SK-N-SH treated with all-trans-retinoic acid at 6 μM for 48 hours (cell line): ENCODE measurements at regions not wholly inside any gene's neighbourhood (a gene's known extent, or its start where the extent isn't known, plus 50 kb on each side); places are given as distances from the start of the nearest gene placed in this dataset.

ENCODE experiments used
- ATAC-seq: fragments of 200-7000 bp; cut with Tn5 transposase; 3 replicates; pipeline ENCODE4 v1.9.1; 2020; ENCODE audit warnings: mild to moderate bottlenecking, moderate library complexity
- ARNTL ChIP-seq: fragments of 450-650 bp; formaldehyde crosslinking; IDR thresholded peaks from 2 replicates; pipeline ENCODE4 v1.5.0; 2020; ENCODE audit warnings: low read depth, mild to moderate bottlenecking, moderate library complexity, borderline replicate concordance
- BACH2 ChIP-seq: fragments of 250-450 bp; sonication (Bioruptor Pico); IDR thresholded peaks from 2 replicates; pipeline ENCODE4 v1.9.0; 2021; ENCODE audit warnings: mild to moderate bottlenecking, borderline replicate concordance
- CSDC2 ChIP-seq: fragments of 250-450 bp; sonication (Bioruptor Pico); IDR thresholded peaks from 2 replicates; pipeline ENCODE4 v1.5.0; 2020; ENCODE audit warnings: mild to moderate bottlenecking, moderate library complexity
- ESRRG ChIP-seq: fragments of 250-450 bp; sonication (Bioruptor Pico); IDR thresholded peaks from 2 replicates; pipeline ENCODE4 v1.6.1; 2021; ENCODE audit warnings: mild to moderate bottlenecking
- GLIS3 ChIP-seq: fragments of 250-450 bp; sonication (Bioruptor Pico); IDR thresholded peaks from 2 replicates; pipeline ENCODE4 v1.5.0; 2020; ENCODE audit warnings: mild to moderate bottlenecking, moderate library complexity
- ISL1 ChIP-seq: fragments of 250-450 bp; sonication (Bioruptor Pico); IDR thresholded peaks from 2 replicates; pipeline ENCODE4 v2.1.2; 2022; ENCODE audit warnings: mild to moderate bottlenecking, moderate library complexity
- OSR1 ChIP-seq: fragments of 250-450 bp; sonication (Bioruptor Pico); IDR thresholded peaks from 2 replicates; pipeline ENCODE4 v1.8.0; 2022; ENCODE audit warnings: moderate library complexity, mild to moderate bottlenecking, inconsistent platforms
- PPARA ChIP-seq: fragments of 250-450 bp; sonication (Bioruptor Pico); IDR thresholded peaks from 2 replicates; pipeline ENCODE4 v1.5.0; 2020; ENCODE audit warnings: mild to moderate bottlenecking, borderline replicate concordance
- RARB ChIP-seq: fragments of 250-450 bp; sonication (Bioruptor Pico); IDR thresholded peaks from 2 replicates; pipeline ENCODE4 v1.8.0; 2021; ENCODE audit warnings: mild to moderate bottlenecking, moderate library complexity
- SNAI2 ChIP-seq: fragments of 250-450 bp; sonication (Bioruptor Pico); IDR thresholded peaks from 2 replicates; pipeline ENCODE4 v1.5.0; 2020; ENCODE audit warnings: mild to moderate bottlenecking, moderate library complexity
- TOX ChIP-seq: fragments of 250-450 bp; sonication (Bioruptor Pico); IDR thresholded peaks from 2 replicates; pipeline ENCODE4 v1.8.0; 2021; ENCODE audit warnings: mild to moderate bottlenecking, moderate library complexity, borderline replicate concordance
- ZC3H10 ChIP-seq: fragments of 250-450 bp; sonication (Bioruptor Pico); IDR thresholded peaks from 2 replicates; pipeline ENCODE4 v1.5.1; 2021; ENCODE audit warnings: mild to moderate bottlenecking, moderate library complexity
- ZFP3 ChIP-seq: fragments of 250-450 bp; sonication (Bioruptor Pico); IDR thresholded peaks from 2 replicates; pipeline ENCODE4 v1.5.0; 2020; ENCODE audit warnings: mild to moderate bottlenecking, moderate library complexity
- ZFP30 ChIP-seq: fragments of 450-650 bp; formaldehyde crosslinking; IDR thresholded peaks from 2 replicates; pipeline ENCODE4 v1.5.0; 2022; ENCODE audit warnings: mild to moderate bottlenecking, moderate library complexity
- ZNF565 ChIP-seq: fragments of 450-650 bp; formaldehyde crosslinking; conservative IDR thresholded peaks from 2 replicates; pipeline ENCODE4 v1.5.0; 2020; ENCODE audit warnings: low read depth, mild to moderate bottlenecking, moderate library complexity
- ZNF70 ChIP-seq: fragments of 450-650 bp; formaldehyde crosslinking; IDR thresholded peaks from 2 replicates; pipeline ENCODE4 v1.5.0; 2020; ENCODE audit warnings: mild to moderate bottlenecking, moderate library complexity
- ZNF8 ChIP-seq: fragments of 450-650 bp; formaldehyde crosslinking; IDR thresholded peaks from 2 replicates; pipeline ENCODE4 v1.5.0; 2020; ENCODE audit warnings: mild to moderate bottlenecking, moderate library complexity
- TF ChIP-seq, protein P1 (sequence below): fragments of 250-450 bp; sonication (Bioruptor Pico); IDR thresholded peaks from 2 replicates; pipeline ENCODE4 v1.5.1; 2020; ENCODE audit warnings: low read depth, mild to moderate bottlenecking, moderate library complexity
- TF ChIP-seq, protein P2 (sequence below): fragments of 250-450 bp; sonication (Bioruptor Pico); IDR thresholded peaks from 2 replicates; pipeline ENCODE4 v1.5.0; 2020; ENCODE audit warnings: mild to moderate bottlenecking, moderate library complexity
- TF ChIP-seq, protein P3 (sequence below): fragments of 250-450 bp; sonication (Bioruptor Pico); IDR thresholded peaks from 2 replicates; pipeline ENCODE4 v1.8.0; 2021; ENCODE audit warnings: low read depth, mild to moderate bottlenecking, moderate library complexity, borderline replicate concordance
- TF ChIP-seq, protein P4 (sequence below): fragments of 250-450 bp; sonication (Bioruptor Pico); IDR thresholded peaks from 2 replicates; pipeline ENCODE4 v1.8.0; 2020; ENCODE audit warnings: mild to moderate bottlenecking, moderate library complexity, borderline replicate concordance
- TF ChIP-seq, protein P5 (sequence below): fragments of 250-450 bp; sonication (Bioruptor Pico); IDR thresholded peaks from 2 replicates; pipeline ENCODE4 v1.5.1; 2021; ENCODE audit warnings: mild to moderate bottlenecking, moderate library complexity

DNA sequence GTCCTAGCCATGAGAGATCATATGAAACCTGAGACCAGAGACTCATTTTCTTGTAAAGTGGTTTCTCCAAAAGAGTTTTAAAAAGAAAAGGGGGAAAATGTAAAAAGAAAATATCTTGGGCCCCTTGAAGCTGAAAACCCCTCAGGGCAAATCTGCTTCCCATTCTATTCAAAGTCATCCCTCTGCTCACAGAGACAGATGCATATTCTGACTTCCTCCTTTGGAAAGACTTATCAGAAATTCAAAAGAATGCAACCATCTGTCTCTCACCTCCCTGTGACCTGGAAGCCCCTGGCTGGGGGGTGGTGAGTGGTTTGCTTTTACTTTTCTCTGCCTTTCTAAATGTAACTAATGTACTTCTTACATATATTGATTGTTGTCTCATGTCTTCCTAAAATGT lies 1154.8 kb downstream of the NSUN3 start:
- ATAC-seq: no peak
- TF ChIP-seq TOX (no peak), ZC3H10 (CRISPR knock-in tag) (no peak), ZFP3 (CRISPR knock-in tag) (no peak), ARNTL (CRISPR knock-in tag) (no peak), ZNF8 (CRISPR knock-in tag) (no peak), ZNF565 (CRISPR knock-in tag) (no peak), BACH2 (no peak), CSDC2 (CRISPR knock-in tag) (no peak), GLIS3 (CRISPR knock-in tag) (no peak), OSR1 (CRISPR knock-in tag) (no peak), ISL1 (CRISPR knock-in tag) (no peak)
- TF ChIP-seq, protein P1, sequence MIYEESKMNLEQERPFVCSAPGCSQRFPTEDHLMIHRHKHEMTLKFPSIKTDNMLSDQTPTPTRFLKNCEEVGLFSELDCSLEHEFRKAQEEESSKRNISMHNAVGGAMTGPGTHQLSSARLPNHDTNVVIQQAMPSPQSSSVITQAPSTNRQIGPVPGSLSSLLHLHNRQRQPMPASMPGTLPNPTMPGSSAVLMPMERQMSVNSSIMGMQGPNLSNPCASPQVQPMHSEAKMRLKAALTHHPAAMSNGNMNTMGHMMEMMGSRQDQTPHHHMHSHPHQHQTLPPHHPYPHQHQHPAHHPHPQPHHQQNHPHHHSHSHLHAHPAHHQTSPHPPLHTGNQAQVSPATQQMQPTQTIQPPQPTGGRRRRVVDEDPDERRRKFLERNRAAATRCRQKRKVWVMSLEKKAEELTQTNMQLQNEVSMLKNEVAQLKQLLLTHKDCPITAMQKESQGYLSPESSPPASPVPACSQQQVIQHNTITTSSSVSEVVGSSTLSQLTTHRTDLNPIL (CRISPR knock-in tag): no peak
- TF ChIP-seq, protein P2, sequence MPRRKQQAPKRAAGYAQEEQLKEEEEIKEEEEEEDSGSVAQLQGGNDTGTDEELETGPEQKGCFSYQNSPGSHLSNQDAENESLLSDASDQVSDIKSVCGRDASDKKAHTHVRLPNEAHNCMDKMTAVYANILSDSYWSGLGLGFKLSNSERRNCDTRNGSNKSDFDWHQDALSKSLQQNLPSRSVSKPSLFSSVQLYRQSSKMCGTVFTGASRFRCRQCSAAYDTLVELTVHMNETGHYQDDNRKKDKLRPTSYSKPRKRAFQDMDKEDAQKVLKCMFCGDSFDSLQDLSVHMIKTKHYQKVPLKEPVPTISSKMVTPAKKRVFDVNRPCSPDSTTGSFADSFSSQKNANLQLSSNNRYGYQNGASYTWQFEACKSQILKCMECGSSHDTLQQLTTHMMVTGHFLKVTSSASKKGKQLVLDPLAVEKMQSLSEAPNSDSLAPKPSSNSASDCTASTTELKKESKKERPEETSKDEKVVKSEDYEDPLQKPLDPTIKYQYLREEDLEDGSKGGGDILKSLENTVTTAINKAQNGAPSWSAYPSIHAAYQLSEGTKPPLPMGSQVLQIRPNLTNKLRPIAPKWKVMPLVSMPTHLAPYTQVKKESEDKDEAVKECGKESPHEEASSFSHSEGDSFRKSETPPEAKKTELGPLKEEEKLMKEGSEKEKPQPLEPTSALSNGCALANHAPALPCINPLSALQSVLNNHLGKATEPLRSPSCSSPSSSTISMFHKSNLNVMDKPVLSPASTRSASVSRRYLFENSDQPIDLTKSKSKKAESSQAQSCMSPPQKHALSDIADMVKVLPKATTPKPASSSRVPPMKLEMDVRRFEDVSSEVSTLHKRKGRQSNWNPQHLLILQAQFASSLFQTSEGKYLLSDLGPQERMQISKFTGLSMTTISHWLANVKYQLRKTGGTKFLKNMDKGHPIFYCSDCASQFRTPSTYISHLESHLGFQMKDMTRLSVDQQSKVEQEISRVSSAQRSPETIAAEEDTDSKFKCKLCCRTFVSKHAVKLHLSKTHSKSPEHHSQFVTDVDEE (CRISPR knock-in tag): no peak
- TF ChIP-seq, protein P3, sequence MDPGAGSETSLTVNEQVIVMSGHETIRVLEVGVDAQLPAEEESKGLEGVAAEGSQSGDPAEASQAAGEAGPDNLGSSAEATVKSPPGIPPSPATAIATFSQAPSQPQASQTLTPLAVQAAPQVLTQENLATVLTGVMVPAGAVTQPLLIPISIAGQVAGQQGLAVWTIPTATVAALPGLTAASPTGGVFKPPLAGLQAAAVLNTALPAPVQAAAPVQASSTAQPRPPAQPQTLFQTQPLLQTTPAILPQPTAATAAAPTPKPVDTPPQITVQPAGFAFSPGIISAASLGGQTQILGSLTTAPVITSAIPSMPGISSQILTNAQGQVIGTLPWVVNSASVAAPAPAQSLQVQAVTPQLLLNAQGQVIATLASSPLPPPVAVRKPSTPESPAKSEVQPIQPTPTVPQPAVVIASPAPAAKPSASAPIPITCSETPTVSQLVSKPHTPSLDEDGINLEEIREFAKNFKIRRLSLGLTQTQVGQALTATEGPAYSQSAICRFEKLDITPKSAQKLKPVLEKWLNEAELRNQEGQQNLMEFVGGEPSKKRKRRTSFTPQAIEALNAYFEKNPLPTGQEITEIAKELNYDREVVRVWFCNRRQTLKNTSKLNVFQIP: no peak
- TF ChIP-seq, protein P4, sequence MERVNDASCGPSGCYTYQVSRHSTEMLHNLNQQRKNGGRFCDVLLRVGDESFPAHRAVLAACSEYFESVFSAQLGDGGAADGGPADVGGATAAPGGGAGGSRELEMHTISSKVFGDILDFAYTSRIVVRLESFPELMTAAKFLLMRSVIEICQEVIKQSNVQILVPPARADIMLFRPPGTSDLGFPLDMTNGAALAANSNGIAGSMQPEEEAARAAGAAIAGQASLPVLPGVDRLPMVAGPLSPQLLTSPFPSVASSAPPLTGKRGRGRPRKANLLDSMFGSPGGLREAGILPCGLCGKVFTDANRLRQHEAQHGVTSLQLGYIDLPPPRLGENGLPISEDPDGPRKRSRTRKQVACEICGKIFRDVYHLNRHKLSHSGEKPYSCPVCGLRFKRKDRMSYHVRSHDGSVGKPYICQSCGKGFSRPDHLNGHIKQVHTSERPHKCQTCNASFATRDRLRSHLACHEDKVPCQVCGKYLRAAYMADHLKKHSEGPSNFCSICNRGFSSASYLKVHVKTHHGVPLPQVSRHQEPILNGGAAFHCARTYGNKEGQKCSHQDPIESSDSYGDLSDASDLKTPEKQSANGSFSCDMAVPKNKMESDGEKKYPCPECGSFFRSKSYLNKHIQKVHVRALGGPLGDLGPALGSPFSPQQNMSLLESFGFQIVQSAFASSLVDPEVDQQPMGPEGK: no peak
- TF ChIP-seq, all 23 proteins: peak for 0

DNA sequence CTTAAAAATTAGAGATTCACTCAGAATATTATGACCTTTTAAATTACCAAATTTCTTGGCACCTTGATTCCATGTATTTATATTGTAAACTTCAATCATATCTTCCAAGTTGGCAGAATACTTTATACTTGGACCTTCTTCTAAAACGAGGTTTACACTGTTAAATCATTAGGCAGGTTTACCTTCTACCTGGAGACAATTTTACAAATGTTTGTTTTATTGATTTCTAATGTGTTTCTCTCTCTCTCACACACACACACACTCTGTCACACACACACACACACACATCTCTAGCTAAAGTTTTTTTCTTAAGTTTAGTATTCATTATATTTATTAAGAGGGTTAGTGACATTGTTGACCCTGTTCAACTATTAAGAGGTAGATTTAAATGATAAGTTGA lies 1155.6 kb downstream of the NSUN3 start:
- TF ChIP-seq RARB (CRISPR knock-in tag): no peak
- TF ChIP-seq SNAI2 (CRISPR knock-in tag): no peak
- no peak for TF ChIP-seq ZC3H10 (CRISPR knock-in tag)
- no peak for TF ChIP-seq ZNF8 (CRISPR knock-in tag)
- TF ChIP-seq ISL1 (CRISPR knock-in tag): no peak
- ATAC-seq: no peak

DNA sequence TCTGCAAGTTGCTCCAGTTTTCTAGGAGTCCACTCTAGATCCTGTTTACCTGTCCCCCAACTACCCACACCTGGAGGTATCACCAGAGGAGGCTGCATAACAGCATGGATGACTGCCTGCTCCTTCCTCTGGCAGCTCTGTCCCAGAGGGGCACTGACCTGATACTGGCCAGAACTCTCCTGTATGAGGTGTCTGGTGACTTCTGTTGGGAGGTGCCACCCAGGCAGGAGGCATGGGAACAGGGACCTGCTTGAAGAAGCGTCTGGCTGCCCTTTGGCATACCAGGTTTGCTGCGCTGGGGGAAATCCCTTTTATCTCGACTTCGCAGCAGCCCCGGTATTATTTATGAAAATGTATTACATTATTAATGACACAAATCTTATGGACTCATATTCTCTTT lies 1163.6 kb downstream of the NSUN3 start:
- TF ChIP-seq RARB (CRISPR knock-in tag): no peak
- TF ChIP-seq, protein P2 (CRISPR knock-in tag): no peak
- TF ChIP-seq ZC3H10 (CRISPR knock-in tag): no peak
- no peak for TF ChIP-seq ZFP30
- no peak for TF ChIP-seq GLIS3 (CRISPR knock-in tag)
- no peak for TF ChIP-seq ZNF8 (CRISPR knock-in tag)
- TF ChIP-seq ZNF565 (CRISPR knock-in tag): no peak
- TF ChIP-seq OSR1 (CRISPR knock-in tag): no peak
- TF ChIP-seq ZNF70 (CRISPR knock-in tag): no peak
- TF ChIP-seq PPARA (CRISPR knock-in tag): no peak
- TF ChIP-seq, protein P5, sequence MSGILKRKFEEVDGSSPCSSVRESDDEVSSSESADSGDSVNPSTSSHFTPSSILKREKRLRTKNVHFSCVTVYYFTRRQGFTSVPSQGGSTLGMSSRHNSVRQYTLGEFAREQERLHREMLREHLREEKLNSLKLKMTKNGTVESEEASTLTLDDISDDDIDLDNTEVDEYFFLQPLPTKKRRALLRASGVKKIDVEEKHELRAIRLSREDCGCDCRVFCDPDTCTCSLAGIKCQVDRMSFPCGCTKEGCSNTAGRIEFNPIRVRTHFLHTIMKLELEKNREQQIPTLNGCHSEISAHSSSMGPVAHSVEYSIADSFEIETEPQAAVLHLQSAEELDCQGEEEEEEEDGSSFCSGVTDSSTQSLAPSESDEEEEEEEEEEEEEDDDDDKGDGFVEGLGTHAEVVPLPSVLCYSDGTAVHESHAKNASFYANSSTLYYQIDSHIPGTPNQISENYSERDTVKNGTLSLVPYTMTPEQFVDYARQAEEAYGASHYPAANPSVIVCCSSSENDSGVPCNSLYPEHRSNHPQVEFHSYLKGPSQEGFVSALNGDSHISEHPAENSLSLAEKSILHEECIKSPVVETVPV (CRISPR knock-in tag): no peak
- TF ChIP-seq ESRRG (CRISPR knock-in tag): no peak
- ATAC-seq: no peak
